Esophagus muscularis mucosa (tissue), 4 donors: ENCODE measurements at regions not wholly inside any gene's neighbourhood (a gene's known extent, or its start where the extent isn't known, plus 50 kb on each side); places are given as distances from the start of the nearest gene placed in this dataset.

Experiments
- CTCF ChIP-seq, 3 experiments: fragments of 200-600 bp in 2 of 3; fragments of 450-650 bp in 1 of 3; sonication (generic) in 2 of 3; IDR thresholded peaks; one replicate each; pipeline ENCODE4 v1.5.1; 2017 to 2019; ENCODE audit warnings: antibody characterized with exemption in 3 of 3, mild to moderate bottlenecking in 2 of 3, moderate library complexity in 1 of 3
- EP300 ChIP-seq: sonication (generic); formaldehyde crosslinking; IDR thresholded peaks from one replicate; pipeline ENCODE4 v1.6.1; 2017; ENCODE audit warnings: antibody characterized with exemption
- POLR2A ChIP-seq: fragments of 450-650 bp; IDR thresholded peaks from one replicate; pipeline ENCODE4 v1.6.1; 2017; ENCODE audit warnings: antibody characterized with exemption, moderate library complexity, mild to moderate bottlenecking, low read depth
- POLR2AphosphoS5 ChIP-seq, 2 donors: sonication (generic); formaldehyde crosslinking; IDR thresholded peaks; one replicate each; pipeline ENCODE4 v1.6.1; 2017; ENCODE audit warnings: antibody characterized with exemption in 2 of 2

- TF ChIP-seq POLR2A (no peak), CTCF (IDR thresholded peaks at IDR 0.05) (no peak), POLR2AphosphoS5 (IDR thresholded peaks at IDR 0.05) (no peak), EP300 (no peak)
Measured at GRCh38 chr10:8325024-8325980, 270.8 kb downstream of the GATA3 start.
